ENCODE measurements at regions not wholly inside any gene's neighbourhood (a gene's known extent, or its start where the extent isn't known, plus 50 kb on each side); places are given as distances from the start of the nearest gene placed in this dataset.

GRCh38 chr5:166358127-166358830 lies 1933.2 kb upstream of the WWC1 start:
- DNase-seq, result no peak

- DNase-seq, result no peak
Measured at GRCh38 chr5:166363087-166363760, 1928.2 kb upstream of the WWC1 start.

- no peak for DNase-seq
Measured at GRCh38 chr5:166365164-166365563, 1926.3 kb upstream of the WWC1 start.

- DNase-seq, result no peak
Measured at GRCh38 chr5:166367391-166367790, 1924.1 kb upstream of the WWC1 start.

- no peak for DNase-seq
Measured at GRCh38 chr5:166369346-166369745, 1922.1 kb upstream of the WWC1 start.

- no peak for DNase-seq
Measured at GRCh38 chr5:166369807-166370206, 1921.6 kb upstream of the WWC1 start.

- no peak for DNase-seq
Measured at GRCh38 chr5:166370928-166371690, 1920.3 kb upstream of the WWC1 start.

GRCh38 chr5:166373817-166374216 lies 1917.6 kb upstream of the WWC1 start:
- DNase-seq, result no peak

- DNase-seq, result no peak
Measured at GRCh38 chr5:166377756-166378155, 1913.7 kb upstream of the WWC1 start.

- no peak for DNase-seq
Measured at GRCh38 chr5:166379517-166379916, 1911.9 kb upstream of the WWC1 start.

GRCh38 chr5:166382031-166382430 lies 1909.4 kb upstream of the WWC1 start:
- DNase-seq, result no peak

GRCh38 chr5:166398131-166398530 lies 1893.3 kb upstream of the WWC1 start:
- DNase-seq, result no peak

GRCh38 chr5:166399781-166400180 lies 1891.7 kb upstream of the WWC1 start:
- DNase-seq, result no peak

- no peak for DNase-seq
Measured at GRCh38 chr5:166401391-166401790, 1890.1 kb upstream of the WWC1 start.

- no peak for DNase-seq
Measured at GRCh38 chr5:166412191-166412590, 1879.3 kb upstream of the WWC1 start.

- no peak for DNase-seq
Measured at GRCh38 chr5:166427211-166427610, 1864.2 kb upstream of the WWC1 start.

GRCh38 chr5:166428264-166428803 lies 1863.1 kb upstream of the WWC1 start:
- no peak for DNase-seq

- DNase-seq, result no peak
Measured at GRCh38 chr5:166430491-166431319, 1860.7 kb upstream of the WWC1 start.

GRCh38 chr5:166431456-166431855 lies 1860.0 kb upstream of the WWC1 start:
- DNase-seq, result no peak

GRCh38 chr5:166433679-166434078 lies 1857.8 kb upstream of the WWC1 start:
- DNase-seq, result no peak

- DNase-seq, result no peak
Measured at GRCh38 chr5:166436872-166437271, 1854.6 kb upstream of the WWC1 start.

GRCh38 chr5:166486348-166486747 lies 1805.1 kb upstream of the WWC1 start:
- DNase-seq, result no peak

- DNase-seq, result no peak
Measured at GRCh38 chr5:166488560-166488959, 1802.9 kb upstream of the WWC1 start.
